DND-41 (cell line): ENCODE measurements at regions not wholly inside any gene's neighbourhood (a gene's known extent, or its start where the extent isn't known, plus 50 kb on each side); places are given as distances from the start of the nearest gene placed in this dataset.

Experiments used
- ATAC-seq: fragments of 200-7000 bp; cut with Tn5 transposase; 3 replicates; pipeline ENCODE4 v1.9.1; 2021; ENCODE audit warnings: low read depth; ENCODE audit not compliant: insufficient read depth
- DNase-seq: peaks from one replicate; pipeline ENCODE4 v3.0.0-alpha.2; 2020
- H2AFZ ChIP-seq: 2 replicates; pipeline ENCODE4 v1.6.0; 2012; ENCODE audit warnings: low read depth, low read length
- H3K27ac ChIP-seq: 2 replicates; pipeline ENCODE4 v1.5.1; 2012; ENCODE audit warnings: low read length, inconsistent platforms
- H3K27me3 ChIP-seq: fragments of 200-600 bp; sonication (generic); 2 replicates; pipeline ENCODE4 v1.6.0; 2012; ENCODE audit warnings: low read length, mild to moderate bottlenecking, inconsistent platforms; ENCODE audit not compliant: insufficient read depth, poor library complexity
- H3K36me3 ChIP-seq: 2 replicates; pipeline ENCODE4 v1.5.1; 2012; ENCODE audit warnings: low read length, inconsistent platforms; ENCODE audit not compliant: insufficient read depth
- H3K4me1 ChIP-seq: 2 replicates; pipeline ENCODE4 v1.5.1; 2012; ENCODE audit warnings: mild to moderate bottlenecking, low read length; ENCODE audit not compliant: insufficient read depth
- H3K4me2 ChIP-seq: 2 replicates; pipeline ENCODE4 v1.6.0; 2012; ENCODE audit warnings: mild to moderate bottlenecking, moderate library complexity, low read length, inconsistent platforms; ENCODE audit not compliant: insufficient read depth
- H3K4me3 ChIP-seq, 2 experiments: fragments of 200-600 bp in 1 of 2; shearing (Covaris generic) in 1 of 2; 2 replicates each; pipeline ENCODE4 v1.5.1; 2012 to 2016; ENCODE audit warnings: inconsistent platforms in 2 of 2, low read length in 2 of 2, mild to moderate bottlenecking in 2 of 2, low read depth in 1 of 2, moderate library complexity in 1 of 2
- H3K79me2 ChIP-seq: 2 replicates; pipeline ENCODE4 v1.6.0; 2012; ENCODE audit warnings: low read length, inconsistent platforms; ENCODE audit not compliant: insufficient read depth
- H3K9ac ChIP-seq: 2 replicates; pipeline ENCODE4 v1.6.0; 2012; ENCODE audit warnings: low read depth, mild to moderate bottlenecking, inconsistent platforms, low read length, moderate library complexity
- H3K9me3 ChIP-seq: 2 replicates; pipeline ENCODE4 v1.5.1; 2012; ENCODE audit warnings: low read length, moderate library complexity, mild to moderate bottlenecking, inconsistent platforms; ENCODE audit not compliant: insufficient read depth, severe bottlenecking
- H4K20me1 ChIP-seq: 2 replicates; pipeline ENCODE4 v1.6.0; 2012; ENCODE audit warnings: low read length; ENCODE audit not compliant: insufficient read depth
- CTCF ChIP-seq: IDR thresholded peaks from 2 replicates; pipeline ENCODE4 v1.5.1; 2012; ENCODE audit warnings: borderline replicate concordance, low read length, moderate library complexity, mild to moderate bottlenecking; ENCODE audit not compliant: poor library complexity, severe bottlenecking; ENCODE audit errors: extremely low read depth
- EZH2 ChIP-seq: IDR thresholded peaks from 3 replicates; pipeline ENCODE4 v1.6.1; 2012; ENCODE audit warnings: borderline replicate concordance, low read depth, mild to moderate bottlenecking, moderate library complexity, low read length, inconsistent platforms; ENCODE audit not compliant: severe bottlenecking

- DNase-seq (no peak), ATAC-seq (no peak)
- Histone ChIP-seq H3K9ac (no peak overlapping the region), H3K4me3 (no peak overlapping the region), H4K20me1 (no peaks in the 10 kb centered on the region), H3K79me2 (no peaks in the 10 kb centered on the region), H3K36me3 (no peaks in the 10 kb centered on the region), H3K27me3 (no peaks in the 10 kb centered on the region), H3K4me1 (no peaks in the 10 kb centered on the region), H3K27ac (no peak overlapping the region), H3K9me3 (peaks cover 3% of the 10 kb centered on the region), H2AFZ (no peak overlapping the region), H3K4me2 (no peak overlapping the region)
- TF ChIP-seq CTCF, result no peak
- TF ChIP-seq EZH2, result no peak
Observed at GRCh38 chr18:6498289-6498856, 83.7 kb upstream of the L3MBTL4 start.

- H3K27me3 ChIP-seq, result no peaks in the 10 kb centered on the region
- no peak overlapping the region for H3K4me3 ChIP-seq
- H2AFZ ChIP-seq, result no peak overlapping the region
- ATAC-seq, result no peak
- no peaks in the 10 kb centered on the region for H3K79me2 ChIP-seq
- H3K36me3 ChIP-seq, result no peaks in the 10 kb centered on the region
- H3K4me1 ChIP-seq, result no peaks in the 10 kb centered on the region
- no peak overlapping the region for H3K27ac ChIP-seq
- no peak for TF ChIP-seq EZH2
- TF ChIP-seq CTCF, result no peak
- H4K20me1 ChIP-seq, result no peaks in the 10 kb centered on the region
- no peak for DNase-seq
- H3K4me2 ChIP-seq, result no peak overlapping the region
- H3K9ac ChIP-seq, result no peak overlapping the region
- H3K9me3 ChIP-seq, result peaks cover 3% of the 10 kb centered on the region
Observed at GRCh38 chr18:6504605-6505497, 90.1 kb upstream of the L3MBTL4 start.

GRCh38 chr18:6505498-6505875 is 90.8 kb upstream of the L3MBTL4 start:
- ATAC-seq (no peak), DNase-seq (no peak)
- Histone ChIP-seq H3K27me3 (no peaks in the 10 kb centered on the region), H3K4me3 (no peak overlapping the region), H2AFZ (no peak overlapping the region), H3K4me1 (no peaks in the 10 kb centered on the region), H3K9ac (no peak overlapping the region), H3K27ac (no peak overlapping the region), H3K4me2 (no peak overlapping the region), H3K36me3 (no peaks in the 10 kb centered on the region), H4K20me1 (no peaks in the 10 kb centered on the region), H3K79me2 (no peaks in the 10 kb centered on the region), H3K9me3 (peaks cover 3% of the 10 kb centered on the region)
- TF ChIP-seq EZH2, result no peak
- TF ChIP-seq CTCF, result no peak
